ENCODE measurements at regions not wholly inside any gene's neighbourhood (a gene's known extent, or its start where the extent isn't known, plus 50 kb on each side); places are given as distances from the start of the nearest gene placed in this dataset.

DNA sequence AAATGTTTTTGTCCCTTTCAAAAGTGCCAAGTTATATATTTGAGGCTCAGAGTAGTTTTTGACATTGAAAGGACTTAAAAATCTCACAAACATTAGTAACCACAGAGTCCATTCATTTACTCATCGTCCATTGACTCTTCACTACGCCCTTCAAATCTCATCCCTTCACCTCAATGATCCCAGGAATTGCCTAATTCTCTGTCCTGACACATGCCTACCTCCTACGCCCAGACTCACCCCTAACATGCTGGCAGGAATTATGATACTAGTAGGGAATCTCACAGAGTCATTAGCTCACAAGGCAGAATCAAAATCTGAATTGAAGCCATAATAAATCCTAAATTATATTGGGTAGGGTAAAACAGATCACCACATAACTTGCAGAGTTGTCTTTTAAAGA, 410.1 kb downstream of the RAP2B start:
- ChIA-PET CTCF (no interaction called here), POLR2A (no interaction called here)
- no peak for TF ChIP-seq KAT7 (CRISPR knock-in tag; IDR thresholded peaks at IDR 0.05; ENCODE audit: borderline replicate concordance)
- TF ChIP-seq NFYB (CRISPR knock-in tag; conservative IDR thresholded peaks at IDR 0.05; ENCODE audit: low read depth) = no peak
- TF ChIP-seq SP1 (CRISPR knock-in tag; conservative IDR thresholded peaks at IDR 0.05) = no peak
- no peak for TF ChIP-seq CREM (CRISPR knock-in tag; IDR thresholded peaks at IDR 0.05)
- TF ChIP-seq CTCF (IDR thresholded peaks at IDR 0.05) = no peak
- no peak for TF ChIP-seq SOX15 (CRISPR knock-in tag; IDR thresholded peaks at IDR 0.05)
- no peak for TF ChIP-seq CBFB (CRISPR knock-in tag; IDR thresholded peaks at IDR 0.05; ENCODE audit: low read depth)
- TF ChIP-seq, protein P1, sequence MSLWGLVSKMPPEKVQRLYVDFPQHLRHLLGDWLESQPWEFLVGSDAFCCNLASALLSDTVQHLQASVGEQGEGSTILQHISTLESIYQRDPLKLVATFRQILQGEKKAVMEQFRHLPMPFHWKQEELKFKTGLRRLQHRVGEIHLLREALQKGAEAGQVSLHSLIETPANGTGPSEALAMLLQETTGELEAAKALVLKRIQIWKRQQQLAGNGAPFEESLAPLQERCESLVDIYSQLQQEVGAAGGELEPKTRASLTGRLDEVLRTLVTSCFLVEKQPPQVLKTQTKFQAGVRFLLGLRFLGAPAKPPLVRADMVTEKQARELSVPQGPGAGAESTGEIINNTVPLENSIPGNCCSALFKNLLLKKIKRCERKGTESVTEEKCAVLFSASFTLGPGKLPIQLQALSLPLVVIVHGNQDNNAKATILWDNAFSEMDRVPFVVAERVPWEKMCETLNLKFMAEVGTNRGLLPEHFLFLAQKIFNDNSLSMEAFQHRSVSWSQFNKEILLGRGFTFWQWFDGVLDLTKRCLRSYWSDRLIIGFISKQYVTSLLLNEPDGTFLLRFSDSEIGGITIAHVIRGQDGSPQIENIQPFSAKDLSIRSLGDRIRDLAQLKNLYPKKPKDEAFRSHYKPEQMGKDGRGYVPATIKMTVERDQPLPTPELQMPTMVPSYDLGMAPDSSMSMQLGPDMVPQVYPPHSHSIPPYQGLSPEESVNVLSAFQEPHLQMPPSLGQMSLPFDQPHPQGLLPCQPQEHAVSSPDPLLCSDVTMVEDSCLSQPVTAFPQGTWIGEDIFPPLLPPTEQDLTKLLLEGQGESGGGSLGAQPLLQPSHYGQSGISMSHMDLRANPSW (CRISPR knock-in tag; conservative IDR thresholded peaks at IDR 0.05; ENCODE audit: low read depth) = no peak
- TF ChIP-seq, protein P2, sequence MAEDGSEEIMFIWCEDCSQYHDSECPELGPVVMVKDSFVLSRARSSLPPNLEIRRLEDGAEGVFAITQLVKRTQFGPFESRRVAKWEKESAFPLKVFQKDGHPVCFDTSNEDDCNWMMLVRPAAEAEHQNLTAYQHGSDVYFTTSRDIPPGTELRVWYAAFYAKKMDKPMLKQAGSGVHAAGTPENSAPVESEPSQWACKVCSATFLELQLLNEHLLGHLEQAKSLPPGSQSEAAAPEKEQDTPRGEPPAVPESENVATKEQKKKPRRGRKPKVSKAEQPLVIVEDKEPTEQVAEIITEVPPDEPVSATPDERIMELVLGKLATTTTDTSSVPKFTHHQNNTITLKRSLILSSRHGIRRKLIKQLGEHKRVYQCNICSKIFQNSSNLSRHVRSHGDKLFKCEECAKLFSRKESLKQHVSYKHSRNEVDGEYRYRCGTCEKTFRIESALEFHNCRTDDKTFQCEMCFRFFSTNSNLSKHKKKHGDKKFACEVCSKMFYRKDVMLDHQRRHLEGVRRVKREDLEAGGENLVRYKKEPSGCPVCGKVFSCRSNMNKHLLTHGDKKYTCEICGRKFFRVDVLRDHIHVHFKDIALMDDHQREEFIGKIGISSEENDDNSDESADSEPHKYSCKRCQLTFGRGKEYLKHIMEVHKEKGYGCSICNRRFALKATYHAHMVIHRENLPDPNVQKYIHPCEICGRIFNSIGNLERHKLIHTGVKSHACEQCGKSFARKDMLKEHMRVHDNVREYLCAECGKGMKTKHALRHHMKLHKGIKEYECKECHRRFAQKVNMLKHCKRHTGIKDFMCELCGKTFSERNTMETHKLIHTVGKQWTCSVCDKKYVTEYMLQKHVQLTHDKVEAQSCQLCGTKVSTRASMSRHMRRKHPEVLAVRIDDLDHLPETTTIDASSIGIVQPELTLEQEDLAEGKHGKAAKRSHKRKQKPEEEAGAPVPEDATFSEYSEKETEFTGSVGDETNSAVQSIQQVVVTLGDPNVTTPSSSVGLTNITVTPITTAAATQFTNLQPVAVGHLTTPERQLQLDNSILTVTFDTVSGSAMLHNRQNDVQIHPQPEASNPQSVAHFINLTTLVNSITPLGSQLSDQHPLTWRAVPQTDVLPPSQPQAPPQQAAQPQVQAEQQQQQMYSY (CRISPR knock-in tag; IDR thresholded peaks at IDR 0.05) = no peak
- TF ChIP-seq, protein P3, sequence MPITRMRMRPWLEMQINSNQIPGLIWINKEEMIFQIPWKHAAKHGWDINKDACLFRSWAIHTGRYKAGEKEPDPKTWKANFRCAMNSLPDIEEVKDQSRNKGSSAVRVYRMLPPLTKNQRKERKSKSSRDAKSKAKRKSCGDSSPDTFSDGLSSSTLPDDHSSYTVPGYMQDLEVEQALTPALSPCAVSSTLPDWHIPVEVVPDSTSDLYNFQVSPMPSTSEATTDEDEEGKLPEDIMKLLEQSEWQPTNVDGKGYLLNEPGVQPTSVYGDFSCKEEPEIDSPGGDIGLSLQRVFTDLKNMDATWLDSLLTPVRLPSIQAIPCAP (CRISPR knock-in tag; IDR thresholded peaks at IDR 0.05) = no peak
- TF ChIP-seq ESRRA (CRISPR knock-in tag; IDR thresholded peaks at IDR 0.05; ENCODE audit: borderline replicate concordance) = no peak
- no peak for TF ChIP-seq USF2 (CRISPR knock-in tag; IDR thresholded peaks at IDR 0.05)
- Mint-ChIP-seq H3K9me3 (peaks cover 23% of the 10 kb centered on the region), H3K4me1 (peaks cover 6% of the 10 kb centered on the region; the same call in 1 of the 2 replicates), H3K4me3 (no peak overlapping the region), H3K27me3 (ENCODE audit: low read depth) (no peaks in the 10 kb centered on the region), H3K36me3 (no peaks in the 10 kb centered on the region; the same call in 1 of the 2 replicates), H3K27ac (no peak overlapping the region)
- ATAC-seq (no peak), DNase-seq (ENCODE audit: low spot score) (no peak)

GRCh38 chr3:153572654-153573053, 410.6 kb downstream of the RAP2B start:
- CTCF ChIA-PET = no interaction called here
- Mint-ChIP-seq H3K27ac (no peak overlapping the region), H3K4me1 (peaks cover 6% of the 10 kb centered on the region; the same call in 1 of the 2 replicates), H3K9me3 (peaks cover 23% of the 10 kb centered on the region), H3K27me3 (ENCODE audit: low read depth) (no peaks in the 10 kb centered on the region), H3K36me3 (no peaks in the 10 kb centered on the region; the same call in 1 of the 2 replicates), H3K4me3 (no peak overlapping the region)
- DNase-seq (ENCODE audit: low spot score) (no peak), ATAC-seq (no peak)
- POLR2A ChIA-PET = no interaction called here
- TF ChIP-seq, protein P4, sequence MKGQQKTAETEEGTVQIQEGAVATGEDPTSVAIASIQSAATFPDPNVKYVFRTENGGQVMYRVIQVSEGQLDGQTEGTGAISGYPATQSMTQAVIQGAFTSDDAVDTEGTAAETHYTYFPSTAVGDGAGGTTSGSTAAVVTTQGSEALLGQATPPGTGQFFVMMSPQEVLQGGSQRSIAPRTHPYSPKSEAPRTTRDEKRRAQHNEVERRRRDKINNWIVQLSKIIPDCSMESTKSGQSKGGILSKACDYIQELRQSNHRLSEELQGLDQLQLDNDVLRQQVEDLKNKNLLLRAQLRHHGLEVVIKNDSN (CRISPR knock-in tag; IDR thresholded peaks at IDR 0.05) = no peak
- TF ChIP-seq ZBTB43 (CRISPR knock-in tag; IDR thresholded peaks at IDR 0.05) = no peak
- no peak for TF ChIP-seq FOXJ3 (CRISPR knock-in tag; IDR thresholded peaks at IDR 0.05; ENCODE audit: borderline replicate concordance)
- TF ChIP-seq, protein P5, sequence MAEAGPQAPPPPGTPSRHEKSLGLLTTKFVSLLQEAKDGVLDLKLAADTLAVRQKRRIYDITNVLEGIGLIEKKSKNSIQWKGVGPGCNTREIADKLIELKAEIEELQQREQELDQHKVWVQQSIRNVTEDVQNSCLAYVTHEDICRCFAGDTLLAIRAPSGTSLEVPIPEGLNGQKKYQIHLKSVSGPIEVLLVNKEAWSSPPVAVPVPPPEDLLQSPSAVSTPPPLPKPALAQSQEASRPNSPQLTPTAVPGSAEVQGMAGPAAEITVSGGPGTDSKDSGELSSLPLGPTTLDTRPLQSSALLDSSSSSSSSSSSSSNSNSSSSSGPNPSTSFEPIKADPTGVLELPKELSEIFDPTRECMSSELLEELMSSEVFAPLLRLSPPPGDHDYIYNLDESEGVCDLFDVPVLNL (CRISPR knock-in tag; IDR thresholded peaks at IDR 0.05; ENCODE audit: borderline replicate concordance, low read depth) = no peak
- no peak for TF ChIP-seq ZNF121 (CRISPR knock-in tag; IDR thresholded peaks at IDR 0.05)
- TF ChIP-seq ATF1 (CRISPR knock-in tag; IDR thresholded peaks at IDR 0.05) = no peak
- no peak for TF ChIP-seq NFATC4 (CRISPR knock-in tag; IDR thresholded peaks at IDR 0.05)
- TF ChIP-seq ETV6 (CRISPR knock-in tag; IDR thresholded peaks at IDR 0.05) = no peak
- no peak for TF ChIP-seq ZNF416 (CRISPR knock-in tag; IDR thresholded peaks at IDR 0.05)
- TF ChIP-seq HMGA2 (CRISPR knock-in tag; IDR thresholded peaks at IDR 0.05) = no peak
- TF ChIP-seq FOXP1 (CRISPR knock-in tag; IDR thresholded peaks at IDR 0.05; ENCODE audit: borderline replicate concordance) = no peak
- no peak for TF ChIP-seq IRF2 (CRISPR knock-in tag; IDR thresholded peaks at IDR 0.05; ENCODE audit: borderline replicate concordance, low read depth)
- no peak for TF ChIP-seq CREM (CRISPR knock-in tag; IDR thresholded peaks at IDR 0.05)

All from WTC11 (cell line).